ENCODE measurements at regions not wholly inside any gene's neighbourhood (a gene's known extent, or its start where the extent isn't known, plus 50 kb on each side); places are given as distances from the start of the nearest gene placed in this dataset.

- Histone ChIP-seq H4K8ac (ENCODE audit: low read depth, low read length) (no peak overlapping the region), H3K14ac (ENCODE audit: low read length) (no peak overlapping the region), H2AK5ac (ENCODE audit: low read depth, low read length) (no peak overlapping the region), H2BK12ac (ENCODE audit: low read length) (no peak overlapping the region), H2AFZ (ENCODE audit: low read length) (no peak overlapping the region), H2BK5ac (ENCODE audit: low read length) (no peak overlapping the region), H3K27ac (replicated peaks; ENCODE audit: low read length) (no peak overlapping the region), H2BK120ac (ENCODE audit: low read depth, low read length) (no peak overlapping the region), H3K4me1 (ENCODE audit: control insufficient read depth in 2 of 2, insufficient read depth in 1 of 2, low read depth in 1 of 2, low read length in 2 of 2) (no peaks in the 10 kb centered on the region), H3K23ac (ENCODE audit: low read depth, low read length, poor library complexity) (no peak overlapping the region), H3K9me3 (replicated peaks in 1 of 2; ENCODE audit: control insufficient read depth in 2 of 2, insufficient read depth in 1 of 2, low read depth in 1 of 2, low read length in 2 of 2) (no peaks in the 10 kb centered on the region), H3K27me3 (ENCODE audit: control insufficient read depth in 3 of 3, insufficient read depth in 3 of 3, low read depth in 1 of 3, low read length in 3 of 3) (no peaks in the 10 kb centered on the region), H3K36me3 (replicated peaks in 1 of 2; ENCODE audit: control insufficient read depth in 2 of 2, insufficient read depth in 2 of 2, low read length in 2 of 2) (no peaks in the 10 kb centered on the region), H3K79me1 (ENCODE audit: low read depth, low read length) (no peaks in the 10 kb centered on the region), H3K4ac (ENCODE audit: low read length) (no peak overlapping the region), H2BK15ac (ENCODE audit: low read length) (no peak overlapping the region), H3K18ac (ENCODE audit: low read length) (no peak overlapping the region), H3K4me3 (ENCODE audit: low read length in 2 of 2) (no peak overlapping the region), H4K91ac (ENCODE audit: low read depth, low read length, poor library complexity) (no peak overlapping the region), H3K9ac (ENCODE audit: low read depth, low read length, poor library complexity) (no peak overlapping the region), H3K4me2 (ENCODE audit: insufficient read depth, low read length, poor library complexity, severe bottlenecking) (no peak overlapping the region)
- DNase-seq (ENCODE audit: low spot score), result no peak
- WGBS, 2 donors (ENCODE audit: extremely low coverage in 2 of 2, insufficient read length in 2 of 2, insufficient replicate concordance in 1 of 2), result no CpG with 5 or more reads among the region's 15 CpGs
Observed at GRCh38 chr12:17802657-17803641, 287.0 kb downstream of the RERGL start.

GRCh38 chr12:17793854-17794253 is 296.1 kb downstream of the RERGL start:
- Histone ChIP-seq H3K27ac (replicated peaks; ENCODE audit: low read length) (no peak overlapping the region), H2AK5ac (ENCODE audit: low read depth, low read length) (no peak overlapping the region), H3K9me3 (replicated peaks in 1 of 2; ENCODE audit: control insufficient read depth in 2 of 2, insufficient read depth in 1 of 2, low read depth in 1 of 2, low read length in 2 of 2) (no peaks in the 10 kb centered on the region), H4K8ac (ENCODE audit: low read depth, low read length) (no peak overlapping the region), H4K91ac (ENCODE audit: low read depth, low read length, poor library complexity) (no peak overlapping the region), H3K14ac (ENCODE audit: low read length) (no peak overlapping the region), H3K23ac (ENCODE audit: low read depth, low read length, poor library complexity) (no peak overlapping the region), H3K27me3 (ENCODE audit: control insufficient read depth in 3 of 3, insufficient read depth in 3 of 3, low read depth in 1 of 3, low read length in 3 of 3) (no peaks in the 10 kb centered on the region), H3K9ac (ENCODE audit: low read depth, low read length, poor library complexity) (no peak overlapping the region), H3K4me2 (ENCODE audit: insufficient read depth, low read length, poor library complexity, severe bottlenecking) (no peak overlapping the region), H2BK120ac (ENCODE audit: low read depth, low read length) (no peak overlapping the region), H2BK5ac (ENCODE audit: low read length) (no peak overlapping the region), H3K4ac (ENCODE audit: low read length) (no peak overlapping the region), H3K79me1 (ENCODE audit: low read depth, low read length) (no peaks in the 10 kb centered on the region), H3K36me3 (replicated peaks in 1 of 2; ENCODE audit: control insufficient read depth in 2 of 2, insufficient read depth in 2 of 2, low read length in 2 of 2) (no peaks in the 10 kb centered on the region), H2AFZ (ENCODE audit: low read length) (no peak overlapping the region), H2BK15ac (ENCODE audit: low read length) (no peak overlapping the region), H3K4me1 (ENCODE audit: control insufficient read depth in 2 of 2, insufficient read depth in 1 of 2, low read depth in 1 of 2, low read length in 2 of 2) (no peaks in the 10 kb centered on the region), H3K4me3 (ENCODE audit: low read length in 2 of 2) (no peak overlapping the region), H2BK12ac (ENCODE audit: low read length) (no peak overlapping the region), H3K18ac (ENCODE audit: low read length) (no peak overlapping the region)
- DNase-seq (ENCODE audit: low spot score), result no peak
- WGBS, 2 donors (ENCODE audit: extremely low coverage in 2 of 2, insufficient read length in 2 of 2, insufficient replicate concordance in 1 of 2), result no CpG with 5 or more reads among the region's 2 CpGs

- Histone ChIP-seq H2BK5ac (ENCODE audit: low read length) (no peak overlapping the region), H3K14ac (ENCODE audit: low read length) (no peak overlapping the region), H2AFZ (ENCODE audit: low read length) (no peak overlapping the region), H3K18ac (ENCODE audit: low read length) (no peak overlapping the region), H3K9me3 (replicated peaks in 1 of 2; ENCODE audit: control insufficient read depth in 2 of 2, insufficient read depth in 1 of 2, low read depth in 1 of 2, low read length in 2 of 2) (no peaks in the 10 kb centered on the region), H2BK12ac (ENCODE audit: low read length) (no peak overlapping the region), H3K27me3 (ENCODE audit: control insufficient read depth in 3 of 3, insufficient read depth in 3 of 3, low read depth in 1 of 3, low read length in 3 of 3) (no peaks in the 10 kb centered on the region), H3K27ac (replicated peaks; ENCODE audit: low read length) (no peak overlapping the region), H3K23ac (ENCODE audit: low read depth, low read length, poor library complexity) (no peak overlapping the region), H4K8ac (ENCODE audit: low read depth, low read length) (no peak overlapping the region), H2AK5ac (ENCODE audit: low read depth, low read length) (no peak overlapping the region), H2BK120ac (ENCODE audit: low read depth, low read length) (no peak overlapping the region), H3K9ac (ENCODE audit: low read depth, low read length, poor library complexity) (no peak overlapping the region), H3K4me3 (ENCODE audit: low read length in 2 of 2) (no peak overlapping the region), H3K4me2 (ENCODE audit: insufficient read depth, low read length, poor library complexity, severe bottlenecking) (no peak overlapping the region), H2BK15ac (ENCODE audit: low read length) (no peak overlapping the region), H3K79me1 (ENCODE audit: low read depth, low read length) (no peaks in the 10 kb centered on the region), H3K4me1 (ENCODE audit: control insufficient read depth in 2 of 2, insufficient read depth in 1 of 2, low read depth in 1 of 2, low read length in 2 of 2) (no peaks in the 10 kb centered on the region), H4K91ac (ENCODE audit: low read depth, low read length, poor library complexity) (no peak overlapping the region), H3K36me3 (replicated peaks in 1 of 2; ENCODE audit: control insufficient read depth in 2 of 2, insufficient read depth in 2 of 2, low read length in 2 of 2) (no peaks in the 10 kb centered on the region), H3K4ac (ENCODE audit: low read length) (no peak overlapping the region)
- no peak for DNase-seq (ENCODE audit: low spot score)
Observed at GRCh38 chr12:17778242-17778641, 311.8 kb downstream of the RERGL start.

- H3K27me3 ChIP-seq (ENCODE audit: control insufficient read depth in 3 of 3, insufficient read depth in 3 of 3, low read depth in 1 of 3, low read length in 3 of 3), result no peaks in the 10 kb centered on the region
- no peak overlapping the region for H3K27ac ChIP-seq (replicated peaks; ENCODE audit: low read length)
- no peaks in the 10 kb centered on the region for H3K4me1 ChIP-seq (ENCODE audit: control insufficient read depth in 2 of 2, insufficient read depth in 1 of 2, low read depth in 1 of 2, low read length in 2 of 2)
- H3K79me1 ChIP-seq (ENCODE audit: low read depth, low read length), result no peaks in the 10 kb centered on the region
- H3K4ac ChIP-seq (ENCODE audit: low read length), result no peak overlapping the region
- H4K8ac ChIP-seq (ENCODE audit: low read depth, low read length), result no peak overlapping the region
- H2BK5ac ChIP-seq (ENCODE audit: low read length), result no peak overlapping the region
- no peak overlapping the region for H3K23ac ChIP-seq (ENCODE audit: low read depth, low read length, poor library complexity)
- no peak overlapping the region for H2AFZ ChIP-seq (ENCODE audit: low read length)
- no peak overlapping the region for H2BK120ac ChIP-seq (ENCODE audit: low read depth, low read length)
- H2BK12ac ChIP-seq (ENCODE audit: low read length), result no peak overlapping the region
- no peak overlapping the region for H3K14ac ChIP-seq (ENCODE audit: low read length)
- no peaks in the 10 kb centered on the region for H3K36me3 ChIP-seq (replicated peaks in 1 of 2; ENCODE audit: control insufficient read depth in 2 of 2, insufficient read depth in 2 of 2, low read length in 2 of 2)
- no CpG with 5 or more reads among the region's 4 CpGs for WGBS, 2 donors (ENCODE audit: extremely low coverage in 2 of 2, insufficient read length in 2 of 2, insufficient replicate concordance in 1 of 2)
- H2BK15ac ChIP-seq (ENCODE audit: low read length), result no peak overlapping the region
- H4K91ac ChIP-seq (ENCODE audit: low read depth, low read length, poor library complexity), result no peak overlapping the region
- no peak overlapping the region for H2AK5ac ChIP-seq (ENCODE audit: low read depth, low read length)
- no peak overlapping the region for H3K4me3 ChIP-seq (ENCODE audit: low read length in 2 of 2)
- no peak for DNase-seq (ENCODE audit: low spot score)
- no peaks in the 10 kb centered on the region for H3K9me3 ChIP-seq (replicated peaks in 1 of 2; ENCODE audit: control insufficient read depth in 2 of 2, insufficient read depth in 1 of 2, low read depth in 1 of 2, low read length in 2 of 2)
- H3K9ac ChIP-seq (ENCODE audit: low read depth, low read length, poor library complexity), result no peak overlapping the region
- H3K18ac ChIP-seq (ENCODE audit: low read length), result no peak overlapping the region
- no peak overlapping the region for H3K4me2 ChIP-seq (ENCODE audit: insufficient read depth, low read length, poor library complexity, severe bottlenecking)
Observed at GRCh38 chr12:17763366-17763765, 326.6 kb downstream of the RERGL start.
